ENCODE measurements at regions not wholly inside any gene's neighbourhood (a gene's known extent, or its start where the extent isn't known, plus 50 kb on each side); places are given as distances from the start of the nearest gene placed in this dataset.

- no peak for TF ChIP-seq CTCF (conservative IDR thresholded peaks at IDR 0.05; ENCODE audit: low read depth, low read length)
- no peak for TF ChIP-seq POLR2A (IDR thresholded peaks at IDR 0.05; ENCODE audit: low read depth, low read length)
- TF ChIP-seq RFX5 (IDR thresholded peaks at IDR 0.05; ENCODE audit: low read depth, low read length): no peak
- no peak for TF ChIP-seq BHLHE40 (IDR thresholded peaks at IDR 0.05; ENCODE audit: low read depth, low read length)
- TF ChIP-seq SMC3 (IDR thresholded peaks at IDR 0.05; ENCODE audit: low read depth, low read length): no peak
- no peak for TF ChIP-seq NFE2L2 (IDR thresholded peaks at IDR 0.05; ENCODE audit: low read depth, low read length)
- TF ChIP-seq MAFK (IDR thresholded peaks at IDR 0.05; ENCODE audit: low read depth, low read length): no peak
- no peak for TF ChIP-seq RAD21 (IDR thresholded peaks at IDR 0.05; ENCODE audit: low read length)
- no peak for TF ChIP-seq FOS (IDR thresholded peaks at IDR 0.05; ENCODE audit: low read depth, low read length)
- no peak for TF ChIP-seq MXI1 (IDR thresholded peaks at IDR 0.05; ENCODE audit: borderline replicate concordance, low read depth, low read length)
- no peak for TF ChIP-seq ELK1 (IDR thresholded peaks at IDR 0.05; ENCODE audit: borderline replicate concordance, low read depth, low read length)
Measured at GRCh38 chr16:5516115-5516514, 418.5 kb upstream of the EEF2KMT start.
